GM21423 (cell line): ENCODE measurements at regions not wholly inside any gene's neighbourhood (a gene's known extent, or its start where the extent isn't known, plus 50 kb on each side); places are given as distances from the start of the nearest gene placed in this dataset.

ENCODE experiments used
- ATAC-seq: cut with Tn5 transposase; IDR thresholded peaks from one replicate; pipeline ENCODE4 v1.9.1; 2021; ENCODE audit warnings: mild to moderate bottlenecking, moderate library complexity; ENCODE audit not compliant: unreplicated experiment

DNA sequence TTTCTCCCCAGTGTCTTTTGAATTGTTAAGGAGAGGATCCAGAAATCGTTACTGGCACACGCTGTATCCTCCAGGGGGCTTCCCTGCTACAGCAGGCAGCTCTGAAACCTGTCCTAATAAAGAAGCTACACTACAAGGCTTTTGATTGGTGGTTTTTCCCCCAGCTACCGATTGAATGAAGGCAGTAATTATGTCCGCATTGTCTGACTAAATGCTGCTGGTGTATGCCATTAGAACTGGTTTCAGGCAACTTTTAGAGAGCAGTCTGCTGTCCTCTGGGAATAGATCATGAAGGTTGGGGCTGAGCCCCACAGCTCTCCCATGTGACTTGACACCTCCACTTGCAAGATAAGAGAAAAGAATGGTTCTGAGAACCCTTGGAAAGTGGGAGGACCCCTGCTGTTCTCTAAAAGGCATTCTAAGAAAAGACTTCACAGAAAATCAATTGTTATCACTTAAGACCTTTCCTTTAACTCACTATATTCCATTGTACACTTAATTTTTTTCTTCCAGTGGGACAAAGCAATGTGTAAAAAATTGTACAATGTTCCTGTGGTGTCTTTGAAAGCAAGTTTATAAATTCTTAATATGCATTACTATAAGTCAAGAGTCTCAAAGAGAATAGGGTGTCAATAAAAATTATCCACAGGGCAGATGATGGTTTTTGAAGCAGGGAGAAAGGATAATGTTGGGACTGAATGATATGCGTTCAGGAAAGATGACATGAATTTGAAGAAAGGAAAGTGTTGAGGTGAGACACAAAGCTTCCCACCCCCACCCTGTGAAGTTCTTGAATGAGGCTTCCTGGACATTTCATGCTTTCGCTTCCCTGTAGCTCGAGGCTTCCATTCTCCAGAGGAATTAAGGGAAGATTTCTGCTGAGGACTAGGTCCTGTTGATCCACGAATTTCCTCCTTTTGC lies 53.0 kb upstream of the DAZL start:
- ATAC-seq, result no peak

DNA sequence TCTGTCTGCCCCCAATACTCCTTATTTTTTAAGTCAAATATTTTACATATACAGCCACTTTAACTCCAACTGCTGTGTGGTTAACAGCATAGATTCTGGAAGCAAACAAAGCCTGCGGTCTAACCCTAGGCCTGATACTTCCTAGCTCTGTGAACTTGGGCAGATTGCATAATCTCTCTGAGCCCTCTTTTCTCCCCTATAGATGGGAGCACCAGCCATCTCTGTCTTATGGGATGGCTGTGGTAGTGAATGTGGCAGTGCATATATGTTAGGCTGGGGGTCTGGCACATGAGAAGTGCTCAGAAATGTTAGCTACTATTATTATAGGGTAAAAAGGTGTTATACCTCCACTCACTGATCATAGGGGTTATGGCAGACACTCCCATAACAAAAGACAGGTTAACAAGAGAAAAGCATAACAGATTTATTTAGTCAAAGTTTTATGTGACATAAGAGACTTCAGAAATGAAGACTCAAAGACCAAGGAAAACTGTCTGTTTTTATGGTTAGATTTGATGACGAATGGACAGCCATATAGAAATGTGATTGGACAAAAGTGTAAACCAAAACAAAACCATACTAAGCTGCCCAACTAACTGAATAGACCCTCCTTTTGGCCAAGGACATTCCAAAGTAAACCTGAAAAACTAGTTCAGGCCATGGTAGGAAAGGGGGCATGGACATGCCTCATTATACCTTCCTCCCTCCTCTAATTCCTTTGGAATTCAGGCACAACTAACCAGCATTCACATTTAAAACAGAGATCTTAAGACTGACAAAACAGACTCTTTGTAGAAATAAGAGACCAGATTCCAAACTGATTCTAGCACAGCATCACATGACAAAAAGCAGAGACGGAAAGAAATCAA lies 53.9 kb upstream of the DAZL start:
- ATAC-seq, result no peak

DNA sequence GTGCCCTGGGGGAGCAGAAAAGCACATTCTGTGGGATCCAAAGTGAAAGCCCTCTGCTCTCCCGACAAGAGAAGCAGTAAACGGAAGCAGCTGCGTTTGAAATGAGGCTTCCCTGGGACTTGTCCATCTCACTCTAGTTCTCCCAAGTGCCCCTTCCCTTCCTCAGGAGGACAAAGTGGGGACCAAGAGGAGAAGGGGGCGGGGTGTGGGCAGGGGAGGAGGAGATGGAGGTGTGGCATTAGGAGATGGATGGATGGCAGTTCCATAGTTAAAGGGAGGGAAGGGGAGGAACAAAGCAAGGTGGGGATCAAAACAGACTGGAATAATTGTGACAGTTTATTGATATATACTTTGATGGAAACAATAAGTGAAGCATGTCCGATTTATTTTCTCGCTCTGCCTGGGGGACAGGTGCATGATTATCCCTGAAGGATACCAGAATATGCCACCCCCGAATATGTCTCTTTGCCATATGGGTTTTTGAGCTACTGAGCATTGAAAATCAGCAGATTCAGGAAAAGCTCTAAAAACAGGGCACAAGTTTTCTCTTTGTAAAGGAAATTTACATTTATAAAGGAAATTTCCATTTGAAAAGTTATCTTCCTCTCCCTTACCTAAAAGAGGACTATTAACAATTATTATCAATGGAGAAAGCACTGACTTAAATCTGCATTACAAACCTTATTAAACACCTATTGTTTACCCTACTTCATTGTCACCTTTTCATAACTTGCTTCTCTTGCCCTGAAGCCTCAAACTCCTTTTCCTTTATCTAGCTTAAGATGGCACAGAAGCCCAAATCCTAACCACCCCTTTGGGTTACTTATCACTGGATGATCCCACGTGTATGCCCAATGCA lies 58.9 kb upstream of the DAZL start:
- ATAC-seq, result no peak

DNA sequence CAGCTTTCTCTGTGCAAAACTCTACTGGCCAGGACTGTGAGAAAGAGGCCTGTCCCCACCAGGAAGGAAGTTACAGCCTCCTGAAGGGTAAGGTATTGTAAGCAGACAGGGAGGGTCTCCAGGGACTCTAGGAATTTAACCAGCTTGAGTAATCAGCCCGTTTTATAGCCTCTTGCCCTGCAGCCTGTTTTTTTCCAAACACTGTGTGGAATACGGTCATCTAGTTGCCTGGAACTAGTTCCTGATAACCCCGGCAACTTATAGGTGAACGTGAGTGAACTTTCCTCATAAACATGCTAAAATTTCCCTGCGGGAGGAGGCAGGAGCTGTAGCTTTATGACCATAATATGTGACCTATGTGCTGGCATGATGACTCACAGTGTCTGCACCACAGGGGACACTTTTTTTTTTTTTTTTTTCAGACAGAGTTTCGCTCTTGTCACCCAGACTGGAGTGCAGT lies 60.1 kb upstream of the DAZL start:
- no peak for ATAC-seq

DNA sequence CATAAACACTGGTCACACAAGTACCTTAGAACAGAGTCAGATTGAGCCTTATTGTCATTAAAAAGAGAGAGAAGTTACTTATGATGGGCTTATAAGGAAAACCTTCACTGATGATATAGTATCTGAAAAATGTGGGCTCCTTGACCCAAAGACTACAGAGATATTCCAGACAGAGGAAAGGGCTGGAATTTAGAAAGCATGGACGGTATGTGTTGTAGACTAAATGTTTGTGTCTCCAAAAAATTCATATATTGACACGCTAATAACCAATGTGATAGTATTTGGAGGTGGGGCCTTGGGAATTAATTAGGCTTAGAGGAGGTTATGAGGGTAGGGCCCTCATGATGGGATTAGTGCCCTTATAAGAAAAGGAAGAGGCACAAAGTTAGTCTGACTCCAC lies 61.0 kb upstream of the DAZL start:
- ATAC-seq, result no peak

DNA sequence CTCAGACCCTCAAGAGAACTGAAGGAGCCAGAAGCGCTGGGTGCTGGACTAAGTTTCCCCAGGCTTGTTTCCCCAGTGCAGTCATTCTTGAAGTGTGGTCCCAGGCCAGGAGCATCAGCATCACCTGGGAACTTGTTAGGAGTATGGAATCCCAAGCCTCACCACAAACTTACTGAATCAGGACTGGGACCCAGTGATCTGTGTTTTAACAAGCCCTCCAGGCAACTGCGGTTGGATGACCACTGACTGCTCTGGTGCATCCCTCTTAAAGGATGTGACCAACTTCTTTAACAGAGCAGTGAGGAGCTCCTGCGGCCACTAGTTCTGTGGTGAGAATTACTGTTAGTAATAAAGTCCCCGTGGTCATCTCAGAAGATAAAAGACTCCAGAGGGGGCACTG lies 62.4 kb upstream of the DAZL start:
- ATAC-seq, result no peak

DNA sequence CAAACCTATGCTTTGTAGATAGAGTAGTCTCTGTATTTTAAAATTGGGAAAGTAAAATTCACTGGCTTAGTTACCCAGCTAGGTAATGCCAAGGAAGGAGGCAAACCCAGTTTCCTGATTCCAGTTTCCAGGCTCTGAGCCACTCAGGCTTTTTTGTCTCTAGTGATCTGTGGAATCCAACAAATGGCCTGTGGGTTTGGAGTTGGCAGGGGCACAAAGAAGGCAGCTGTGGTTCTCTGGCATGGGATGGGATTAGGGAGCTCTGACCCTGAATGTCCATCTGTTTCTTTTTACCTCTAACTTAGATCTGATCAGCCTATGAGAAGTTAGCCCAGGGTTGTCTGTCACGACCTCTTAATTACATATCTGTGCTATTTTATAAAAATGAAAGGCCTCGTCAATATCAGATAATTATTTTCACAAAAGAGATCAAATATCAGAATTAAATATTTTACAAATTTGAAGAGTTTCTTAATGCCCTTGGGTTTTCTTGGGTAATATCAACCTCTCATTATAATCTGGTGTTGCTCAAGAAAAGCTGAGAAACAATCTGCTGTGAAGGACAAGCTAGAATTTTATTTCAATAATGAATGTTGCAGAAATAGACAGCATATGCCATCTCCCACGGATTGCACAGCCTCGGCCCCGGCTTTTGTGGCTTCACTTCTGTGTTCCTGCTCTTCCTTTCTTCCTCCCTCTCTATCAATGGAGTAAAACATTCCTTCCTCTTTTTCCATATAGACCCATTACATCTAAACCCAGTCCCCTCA lies 63.7 kb upstream of the DAZL start:
- no peak for ATAC-seq

DNA sequence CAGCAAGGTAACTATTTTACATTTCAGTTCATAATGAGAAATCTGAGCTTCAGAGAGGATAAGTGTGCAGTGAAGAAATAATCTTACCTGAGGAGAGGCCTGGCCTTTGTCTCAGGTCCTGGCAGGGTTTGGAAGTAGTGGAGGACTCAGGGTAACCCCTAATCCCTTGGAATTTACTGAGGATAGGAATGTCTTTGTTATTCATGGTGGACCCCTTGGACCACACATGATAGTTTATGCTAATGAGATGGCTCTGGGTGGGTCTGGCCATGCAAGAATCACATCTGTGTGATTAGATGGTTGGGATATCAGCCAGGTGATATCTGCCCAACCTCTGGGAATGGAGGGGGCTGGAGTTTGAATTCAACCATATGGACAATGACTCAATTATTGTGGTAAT lies 65.0 kb upstream of the DAZL start:
- no peak for ATAC-seq

DNA sequence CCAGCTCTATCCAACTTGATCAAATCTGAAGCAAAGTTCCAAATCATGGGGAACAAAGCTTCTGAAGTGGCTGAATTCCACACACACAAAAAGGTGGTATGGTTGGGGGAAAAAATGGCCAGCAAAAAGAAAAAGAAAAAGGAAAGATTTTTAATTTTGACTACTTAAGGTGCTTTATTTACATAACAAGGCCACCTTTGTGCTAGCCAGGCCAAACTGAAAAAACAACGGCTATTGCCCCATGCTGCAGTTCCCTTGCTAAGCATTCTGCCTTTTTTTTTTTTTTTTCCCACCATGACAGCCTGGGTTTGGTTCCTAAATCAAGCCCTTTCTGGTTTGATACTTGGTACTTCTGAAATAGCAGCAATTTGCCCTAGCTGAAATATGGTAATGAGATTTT lies 66.5 kb upstream of the DAZL start:
- ATAC-seq, result no peak

DNA sequence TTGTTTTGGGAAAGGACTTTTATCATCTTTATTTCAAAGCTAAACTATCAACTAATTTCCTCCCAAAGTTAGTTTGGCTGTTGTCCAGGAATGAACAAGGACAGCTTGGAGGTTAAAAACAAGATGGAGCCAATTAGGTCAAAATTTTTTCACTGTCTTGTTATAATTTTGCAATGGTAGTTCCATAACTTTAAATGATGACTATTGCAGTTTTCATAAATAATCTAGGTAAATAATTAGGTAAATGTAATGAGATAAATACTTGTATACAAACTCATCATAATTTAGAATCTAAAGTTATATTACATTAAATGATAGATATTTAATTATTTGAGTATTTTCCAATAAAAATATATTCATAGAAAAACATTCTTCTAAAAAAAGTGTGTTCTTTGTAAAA lies 68.3 kb upstream of the DAZL start:
- no peak for ATAC-seq

DNA sequence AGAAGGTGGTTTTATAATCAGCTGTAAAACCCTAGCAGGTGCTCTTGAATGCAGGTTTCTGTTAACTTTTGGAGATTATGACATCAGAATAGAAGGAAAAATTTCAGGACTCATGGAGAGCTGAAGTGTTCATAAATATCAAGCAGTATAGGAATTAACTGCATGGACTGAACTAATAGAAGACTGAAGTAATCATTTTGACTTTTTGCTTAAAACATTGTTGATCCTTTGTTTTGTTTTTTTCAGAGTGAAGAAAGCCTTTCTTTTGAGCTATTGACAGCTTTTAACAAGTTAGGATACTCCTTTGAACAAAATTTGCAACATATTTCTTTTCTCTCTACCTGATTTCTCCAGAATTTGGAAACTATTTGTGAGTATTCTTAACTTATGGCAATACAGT lies 70.6 kb upstream of the DAZL start:
- no peak for ATAC-seq

DNA sequence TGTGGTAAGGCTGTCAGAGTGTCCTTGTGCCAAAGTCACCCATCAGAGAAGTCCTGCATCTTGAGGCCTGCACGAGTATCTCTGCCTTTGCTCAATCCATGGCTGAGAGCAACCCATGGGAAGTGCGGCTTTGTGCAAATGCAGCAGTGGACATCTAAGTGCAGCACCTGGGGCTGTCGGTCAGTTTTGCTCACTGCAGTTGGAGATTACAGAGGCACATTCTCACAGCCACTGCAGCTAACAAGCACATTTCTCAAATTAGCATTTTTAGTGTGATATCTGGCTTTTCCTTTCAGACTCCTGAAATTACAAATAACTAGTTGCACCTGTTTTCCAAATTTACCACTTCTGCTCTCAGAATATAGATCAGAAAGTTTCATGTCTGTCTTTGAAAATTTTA lies 81.5 kb upstream of the DAZL start:
- ATAC-seq, result no peak

DNA sequence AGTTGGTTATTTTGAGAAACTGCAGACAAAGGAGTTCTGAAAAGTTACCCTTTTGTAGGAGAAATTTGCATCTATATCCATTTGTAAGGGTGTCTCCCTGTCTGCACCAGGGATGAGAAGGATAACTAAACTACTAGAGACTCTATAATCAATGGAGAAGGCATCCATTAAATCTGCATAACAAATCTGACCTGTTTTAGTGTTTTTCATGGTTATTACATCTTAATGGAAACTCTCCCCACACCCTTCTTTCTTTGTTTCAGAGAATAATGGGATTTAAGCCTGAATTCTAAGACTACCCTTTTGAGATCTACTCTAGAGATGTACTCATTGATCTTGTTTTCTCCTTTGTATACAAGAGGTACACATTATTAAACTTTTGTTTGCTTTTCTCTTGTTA lies 82.0 kb upstream of the DAZL start:
- no peak for ATAC-seq

DNA sequence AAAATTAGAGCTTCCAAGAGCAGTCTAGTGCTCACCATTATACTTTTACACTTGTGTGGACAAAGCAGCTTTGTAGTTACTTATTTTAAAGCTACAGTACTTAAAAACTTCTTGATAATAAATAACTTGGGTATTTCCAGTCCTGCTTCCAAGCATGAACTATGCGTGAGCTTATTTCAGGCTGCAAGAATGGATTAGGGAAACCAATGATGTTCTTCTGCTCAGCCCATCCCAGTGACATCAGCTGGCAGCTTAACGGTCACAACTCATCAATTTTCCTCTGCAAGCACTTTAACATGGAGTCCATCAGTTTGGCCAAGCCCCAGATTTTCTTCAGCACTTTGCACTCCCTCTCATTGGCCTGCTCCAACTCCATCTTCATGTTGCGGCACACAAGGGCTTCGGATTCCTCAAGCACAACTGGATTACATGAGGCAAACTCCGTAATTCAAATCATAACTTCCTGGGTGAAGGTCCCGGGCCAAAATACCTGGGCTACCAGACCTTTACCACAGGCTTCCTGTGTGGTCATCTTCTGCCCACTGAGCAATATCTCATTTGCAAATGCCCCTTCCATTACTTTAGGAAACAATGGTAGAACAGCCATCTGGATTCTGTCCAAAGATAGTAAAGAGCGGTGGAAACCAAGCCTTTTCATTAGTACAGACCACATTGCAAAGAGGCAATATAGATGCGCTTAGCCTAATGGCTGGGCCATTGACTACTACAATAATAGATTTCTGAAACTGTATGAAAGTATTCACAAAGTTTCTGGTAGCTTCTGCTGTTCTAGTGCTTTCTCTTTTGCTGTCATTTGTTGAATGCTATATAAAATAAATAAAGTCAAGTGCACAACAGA lies 87.5 kb upstream of the DAZL start:
- ATAC-seq, result no peak

DNA sequence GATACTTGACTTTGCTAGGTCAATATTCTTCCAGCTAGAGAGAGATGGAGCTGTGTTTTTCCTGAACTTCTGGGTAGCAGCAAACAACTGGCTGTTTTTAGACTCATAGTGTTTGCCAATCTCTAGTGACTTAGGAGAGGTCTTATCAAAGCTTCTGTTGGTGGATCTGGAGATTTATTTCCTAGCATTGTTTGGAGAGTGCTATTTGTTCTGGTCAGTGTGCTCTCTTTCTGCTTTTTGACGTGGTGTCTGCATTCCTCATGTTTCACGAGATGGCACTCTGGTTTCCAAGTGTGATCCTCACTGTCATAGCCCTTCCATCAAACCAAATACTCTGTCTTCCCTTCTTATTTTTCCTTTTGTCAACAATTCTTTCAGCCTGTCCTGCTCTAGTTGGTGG lies 88.6 kb upstream of the DAZL start:
- no peak for ATAC-seq

DNA sequence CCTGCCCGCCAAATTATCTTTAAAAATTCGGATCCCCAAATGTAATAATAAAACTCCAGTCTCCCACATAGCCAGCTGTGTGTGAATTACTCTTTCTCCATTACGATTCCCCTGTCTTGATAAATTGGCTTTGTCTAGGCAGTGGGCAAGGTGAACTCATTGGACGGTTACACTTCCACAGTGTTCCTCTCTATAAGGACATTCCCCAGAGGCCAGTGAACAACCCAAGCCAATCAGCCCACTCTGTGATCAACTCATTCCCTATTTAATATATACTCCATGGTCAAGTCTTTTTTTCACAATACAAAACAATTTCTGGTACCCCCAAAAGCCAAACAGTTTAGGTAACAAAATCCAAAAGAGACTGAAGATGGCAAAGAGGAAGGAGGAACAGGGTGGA lies 90.5 kb upstream of the DAZL start:
- no peak for ATAC-seq

DNA sequence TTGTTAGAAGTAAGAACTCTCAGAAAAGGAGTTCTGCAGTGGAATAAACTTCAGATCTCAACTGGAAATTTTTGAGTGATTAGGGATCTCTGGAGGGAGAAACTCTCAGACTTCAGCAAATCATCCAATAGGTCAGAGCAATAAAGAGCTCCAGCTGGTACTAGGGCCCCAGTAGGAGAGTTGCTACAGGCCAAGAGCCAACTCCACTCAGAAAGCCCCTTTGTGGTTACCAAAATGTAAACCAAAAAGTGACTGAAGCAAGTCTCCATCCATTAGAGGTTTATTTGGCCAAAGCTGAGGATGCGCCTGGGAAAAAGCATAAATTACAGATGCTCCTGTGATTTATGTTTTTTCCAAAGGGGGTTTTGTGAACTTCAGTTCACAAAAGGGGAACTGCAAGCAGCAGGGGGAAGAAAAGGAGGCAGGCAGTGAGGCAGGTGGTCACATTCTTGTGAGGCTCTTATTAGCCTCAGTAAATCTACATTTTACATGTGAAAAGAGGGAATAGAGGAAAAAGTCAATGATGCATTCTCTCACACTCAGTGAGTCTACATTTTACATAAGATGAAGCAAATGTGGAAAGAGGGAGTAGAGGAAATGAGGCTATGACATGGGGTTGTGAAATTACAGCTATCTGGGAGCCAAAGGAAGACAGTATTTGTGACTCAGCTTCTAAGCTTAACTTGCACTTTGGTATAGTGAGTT lies 92.4 kb upstream of the DAZL start:
- no peak for ATAC-seq

DNA sequence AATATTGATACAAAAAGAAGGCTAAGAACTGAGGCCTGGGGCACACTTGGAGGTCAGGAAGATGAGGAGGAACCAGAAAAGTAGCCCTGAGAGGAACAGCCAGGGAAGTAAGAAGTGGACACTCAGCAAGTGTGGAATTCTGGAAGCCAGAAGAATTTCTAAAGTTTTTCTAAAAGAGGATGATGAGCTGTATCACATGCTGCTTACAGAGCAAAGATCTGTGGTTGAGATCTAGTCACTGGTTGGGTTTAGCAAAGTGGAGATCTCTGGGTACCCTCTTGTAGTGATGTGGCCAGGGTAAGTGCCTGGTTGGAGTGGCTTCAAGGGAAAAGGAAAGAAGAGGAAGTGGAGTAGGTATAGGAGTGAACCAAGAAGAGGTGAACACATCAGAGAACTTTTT lies 95.4 kb upstream of the DAZL start:
- ATAC-seq, result no peak

DNA sequence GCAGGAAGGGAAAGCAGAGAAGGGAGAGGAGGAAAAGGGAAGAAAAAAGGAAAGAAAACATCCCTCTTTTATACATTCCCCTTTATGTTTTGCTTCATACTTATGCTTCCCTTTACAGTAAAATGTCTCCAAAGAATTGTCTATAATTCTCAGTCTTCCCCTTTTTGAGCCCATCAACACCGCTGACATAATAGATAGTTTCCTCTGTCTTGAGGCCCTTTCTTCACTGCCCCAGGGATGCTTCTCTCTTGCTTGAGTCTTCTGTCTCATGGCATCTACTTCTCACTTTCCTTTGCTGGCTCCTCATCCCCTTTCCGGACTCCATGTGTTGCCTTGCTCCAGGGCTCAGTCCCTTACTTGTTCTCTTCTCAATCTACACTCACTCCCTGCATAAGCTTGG lies 99.7 kb upstream of the DAZL start:
- ATAC-seq, result no peak
